ENCODE measurements at regions not wholly inside any gene's neighbourhood (a gene's known extent, or its start where the extent isn't known, plus 50 kb on each side); places are given as distances from the start of the nearest gene placed in this dataset.

DNA sequence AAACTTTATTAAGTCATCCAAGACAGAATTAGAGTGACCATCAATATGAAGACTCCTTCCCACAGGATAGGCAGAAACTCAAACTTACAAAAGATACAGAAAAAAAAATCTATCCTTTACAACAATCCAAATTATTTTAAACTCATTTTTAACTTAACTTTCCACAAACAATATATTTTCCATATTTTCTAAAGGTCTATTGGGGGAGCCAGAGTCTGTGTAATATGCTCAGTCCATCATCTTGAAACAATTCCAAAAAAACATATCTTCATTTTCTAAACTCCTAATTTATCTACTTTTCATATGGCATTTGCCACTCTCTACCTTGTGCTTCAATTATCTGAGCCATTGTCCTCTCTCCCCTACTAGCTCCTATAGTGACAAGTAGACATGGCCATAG is 378.1 kb downstream of the PDGFC start:
- DNase-seq = no peak

DNA sequence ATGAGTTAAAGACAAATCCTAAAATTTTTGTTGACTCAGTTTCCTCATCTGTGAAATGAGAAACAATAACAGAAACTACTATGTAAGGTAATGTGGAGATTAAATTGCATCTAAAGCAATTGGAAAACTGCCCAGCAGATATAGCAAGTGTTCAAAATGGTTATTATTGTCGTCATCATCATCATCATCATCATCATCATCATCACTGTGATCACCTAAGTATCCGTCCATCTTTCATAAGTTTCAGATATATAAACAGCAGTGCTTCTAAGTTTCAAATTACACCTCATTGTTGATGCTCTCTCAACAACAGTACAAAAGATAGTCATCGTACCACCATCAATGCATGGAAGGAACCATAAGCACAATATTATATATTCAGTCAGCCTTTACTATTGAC is 379.9 kb downstream of the PDGFC start:
- no peak for DNase-seq

DNA sequence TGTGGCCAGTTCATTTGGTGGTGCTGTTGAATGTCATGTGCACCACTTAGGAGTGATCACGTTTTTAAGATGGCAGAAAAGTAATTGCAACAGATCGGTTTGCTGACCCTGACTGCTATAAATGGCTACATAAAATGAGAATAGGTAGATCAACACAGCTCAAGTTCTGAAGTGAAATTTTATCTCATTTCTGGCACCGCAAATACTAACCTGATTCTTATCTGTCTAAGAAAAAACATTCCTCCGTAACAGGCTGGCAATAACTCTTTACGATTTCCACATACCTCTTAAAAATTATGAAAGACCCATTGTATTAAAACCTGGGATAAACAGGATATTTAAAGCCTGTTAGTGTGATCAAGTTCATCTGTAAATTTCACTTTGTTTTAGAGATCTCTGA is 387.5 kb downstream of the PDGFC start:
- no peak for DNase-seq

DNA sequence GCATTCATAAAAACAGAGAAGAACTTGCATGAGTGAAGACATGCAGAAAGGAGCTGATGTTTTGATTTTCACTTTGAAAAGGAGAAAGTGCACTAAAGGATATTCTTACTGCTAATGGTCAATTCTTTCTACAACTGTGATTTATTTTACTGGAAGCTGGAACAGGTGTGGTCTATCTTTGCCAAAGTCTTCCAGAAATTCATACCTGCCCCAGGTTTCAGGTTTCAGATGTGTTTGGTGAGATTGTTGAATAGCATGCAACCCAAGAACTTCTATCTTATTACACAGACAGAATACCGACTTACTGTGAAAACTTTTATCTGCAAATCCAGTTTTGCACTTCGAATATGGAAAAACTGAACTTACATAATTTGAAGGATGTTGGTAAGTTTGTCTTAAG is 388.3 kb downstream of the PDGFC start:
- no peak for DNase-seq

DNA sequence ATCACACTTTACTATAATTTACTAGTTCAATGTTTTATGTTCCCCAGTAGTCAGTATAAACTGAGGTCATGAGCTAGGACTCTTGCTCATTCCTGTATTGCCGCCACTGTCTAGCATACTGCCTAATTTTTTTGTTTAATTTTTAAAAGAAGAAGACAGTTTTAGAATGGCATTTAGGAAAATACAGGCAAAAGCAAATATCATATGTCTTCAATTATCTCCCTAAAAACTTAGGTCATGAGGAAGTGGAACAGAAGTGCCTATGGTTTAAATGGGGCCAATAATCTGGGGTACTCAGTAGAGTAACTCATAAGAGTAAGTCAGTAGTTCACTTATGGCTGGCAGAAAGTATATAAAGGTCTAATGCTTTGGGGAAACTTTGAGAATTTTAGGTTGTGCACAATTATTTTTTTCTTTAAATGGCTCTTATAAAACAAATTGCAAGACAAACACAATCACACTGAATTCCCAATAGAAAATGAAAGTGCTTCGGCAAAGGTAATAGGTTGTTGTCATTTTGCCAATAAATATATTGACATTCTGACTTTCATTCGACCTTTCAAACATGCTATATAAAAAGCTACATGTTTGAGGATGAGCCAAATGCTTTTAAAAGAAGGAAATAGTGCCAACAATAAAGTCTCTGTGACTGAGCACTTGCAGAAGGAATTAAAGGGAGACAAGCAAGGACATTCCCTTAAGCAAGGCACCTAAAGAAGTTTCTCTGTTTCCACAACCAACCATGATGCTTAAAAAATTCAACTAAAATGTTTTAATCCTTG is 390.1 kb downstream of the PDGFC start:
- DNase-seq = peak; percentile 29

DNA sequence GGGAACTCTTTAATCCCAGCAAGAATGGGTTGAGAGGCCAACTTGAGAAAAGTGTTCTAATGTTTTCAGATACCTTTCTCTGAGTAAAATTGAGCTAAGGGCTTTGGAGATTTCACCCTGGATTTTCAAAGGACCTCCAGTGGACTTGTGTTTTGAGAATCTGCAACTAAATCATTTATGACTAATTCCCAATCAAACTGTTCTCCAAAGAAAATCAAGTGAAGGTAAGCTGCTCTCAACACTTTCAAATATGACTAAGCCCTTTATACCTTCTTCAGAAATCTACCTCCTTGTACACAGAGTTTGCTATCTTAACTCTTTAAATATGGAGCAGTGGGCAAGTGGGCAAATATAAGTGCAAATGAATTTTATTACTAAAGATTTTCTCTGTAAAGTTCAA is 392.9 kb downstream of the PDGFC start:
- no peak for DNase-seq

DNA sequence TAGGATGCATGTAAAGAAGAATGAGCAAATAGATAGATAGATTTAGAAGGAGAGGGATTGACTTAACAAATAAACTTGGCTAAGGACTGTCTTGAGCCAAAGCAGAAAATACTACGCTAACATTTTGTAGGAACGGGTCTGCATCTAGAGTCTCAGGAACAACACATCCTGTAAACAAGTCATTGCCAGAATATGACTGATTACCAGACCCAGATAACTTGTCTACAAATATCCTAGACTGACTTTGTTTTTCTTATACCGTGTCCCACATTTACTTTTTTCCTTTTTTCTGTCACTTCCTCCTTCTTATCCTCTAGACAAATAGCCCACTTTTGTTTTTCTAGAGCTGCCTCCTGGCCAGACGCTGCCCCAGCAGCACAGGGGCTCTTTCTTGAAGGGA is 393.6 kb downstream of the PDGFC start:
- DNase-seq = no peak

DNA sequence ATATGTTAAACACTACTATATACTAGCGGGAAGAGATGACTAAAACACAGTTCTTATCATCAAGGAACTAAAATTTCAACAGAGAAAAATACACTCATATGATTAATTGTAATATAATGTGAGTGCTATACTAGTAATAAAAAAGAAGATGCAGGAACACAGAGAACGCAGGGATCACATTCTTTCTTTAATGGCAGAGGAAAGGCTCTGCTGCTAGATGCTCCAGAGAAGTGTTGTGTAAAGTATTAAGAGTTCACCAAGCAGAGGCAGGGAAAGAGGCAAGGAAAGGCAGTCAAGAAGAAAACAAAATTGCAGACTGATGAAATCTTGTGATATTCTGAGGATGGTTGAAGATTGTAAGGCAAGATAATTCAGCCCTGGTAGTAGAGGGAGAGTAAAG is 394.7 kb downstream of the PDGFC start:
- DNase-seq = no peak

DNA sequence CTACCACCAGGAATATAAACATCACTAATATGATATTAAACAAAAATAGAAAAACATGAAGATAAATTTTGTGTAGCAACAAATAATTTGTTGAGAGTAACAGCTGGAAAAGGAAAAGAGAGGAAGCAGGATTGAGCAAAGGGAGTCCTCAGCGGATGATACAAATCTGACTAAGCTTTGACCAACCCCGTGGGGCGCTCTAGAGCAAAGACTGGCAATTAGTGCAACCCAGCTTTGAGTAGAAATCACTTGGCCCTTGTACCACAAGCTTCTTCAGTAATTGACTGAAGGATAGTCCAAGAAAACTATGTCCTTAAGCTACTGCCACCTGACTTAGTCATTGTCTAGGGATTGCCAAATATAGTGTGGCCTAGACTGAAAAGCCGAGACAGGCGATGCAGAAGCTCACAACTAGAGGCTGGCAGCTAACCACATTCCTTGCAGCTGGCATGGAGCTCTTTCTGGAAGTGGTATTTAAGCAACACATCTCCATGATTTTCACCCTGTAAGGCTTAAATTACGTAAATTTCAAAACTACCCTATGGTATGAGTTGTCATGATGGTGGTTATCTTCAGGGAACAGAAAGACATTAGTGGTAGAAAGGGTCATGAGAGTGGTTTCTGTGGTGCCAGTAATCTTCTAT is 396.0 kb downstream of the PDGFC start:
- no peak for DNase-seq

DNA sequence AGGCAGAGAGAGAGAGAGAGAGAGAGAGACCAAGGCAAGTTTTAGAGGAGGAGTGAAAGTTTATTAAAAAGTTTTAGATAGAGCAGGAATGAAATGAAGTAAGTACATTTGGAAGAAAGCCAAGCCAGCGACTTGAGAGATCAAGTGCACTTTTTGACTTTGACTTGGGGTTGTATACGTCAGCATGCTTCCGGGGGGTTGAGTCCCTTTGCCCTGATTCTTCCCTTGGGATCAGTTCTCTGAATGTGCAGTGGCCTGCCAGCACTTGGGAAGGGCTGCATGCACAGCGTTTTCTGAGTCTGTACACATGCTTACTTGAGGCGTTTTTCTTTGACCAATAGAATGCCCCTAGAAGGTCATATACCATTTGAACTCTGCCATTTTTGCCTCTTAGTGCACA is 400.5 kb downstream of the PDGFC start:
- no peak for DNase-seq

DNA sequence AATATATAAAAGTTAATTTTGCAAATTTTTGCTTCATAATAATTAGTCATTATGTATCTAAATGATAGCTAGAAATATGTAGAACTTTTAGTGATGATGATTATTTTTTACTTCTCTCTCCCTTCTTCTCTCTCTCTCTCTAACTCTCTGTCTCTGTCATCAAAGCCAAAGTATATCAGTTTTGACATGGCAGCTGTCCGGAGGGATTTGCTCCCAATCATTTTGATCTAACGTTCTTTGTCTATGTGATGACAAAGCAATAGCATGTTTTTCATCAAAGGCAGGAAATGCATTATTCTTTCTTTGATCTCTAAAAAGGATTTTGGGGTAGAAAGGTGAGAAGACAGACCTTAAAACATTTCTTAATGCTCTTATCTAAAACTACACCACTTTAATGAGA is 402.1 kb downstream of the PDGFC start:
- DNase-seq = no peak

DNA sequence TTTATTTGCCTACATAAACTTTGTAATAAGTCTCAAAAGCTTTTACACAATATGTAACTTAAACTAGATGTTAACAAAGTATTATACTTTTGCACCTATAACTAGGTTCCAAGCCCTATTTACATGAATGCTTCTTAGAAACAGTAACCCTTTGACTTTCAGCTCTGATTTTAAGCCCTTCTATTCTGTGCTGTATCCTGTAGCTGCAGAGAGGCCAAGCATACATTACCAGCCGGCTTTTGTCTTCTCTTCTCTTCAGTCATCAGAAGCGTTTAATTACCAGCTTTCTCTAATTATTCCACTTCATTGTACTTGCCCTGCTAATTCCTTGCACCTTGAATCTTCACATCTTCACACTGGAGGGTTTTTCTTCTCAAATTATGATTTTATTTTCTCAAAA is 403.1 kb downstream of the PDGFC start:
- DNase-seq = no peak

DNA sequence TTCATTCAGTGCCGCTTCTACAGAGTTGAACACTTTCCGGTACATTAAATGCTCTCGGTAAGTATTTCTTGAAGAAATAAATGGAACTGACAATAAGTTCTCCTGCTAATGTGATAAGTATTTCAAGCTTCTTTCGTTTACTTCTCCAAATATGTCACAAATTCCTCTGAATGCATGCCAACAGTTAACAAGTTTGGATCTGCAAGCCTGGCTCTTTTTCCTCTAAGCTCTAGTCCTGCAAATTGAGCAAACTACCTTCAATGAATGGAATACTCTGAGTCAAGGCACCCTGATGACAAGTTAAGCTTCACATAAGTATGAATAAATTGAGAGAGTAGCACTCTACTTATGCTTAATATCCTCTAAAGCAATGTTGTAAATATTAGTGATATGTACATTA is 403.6 kb downstream of the PDGFC start:
- DNase-seq = no peak

DNA sequence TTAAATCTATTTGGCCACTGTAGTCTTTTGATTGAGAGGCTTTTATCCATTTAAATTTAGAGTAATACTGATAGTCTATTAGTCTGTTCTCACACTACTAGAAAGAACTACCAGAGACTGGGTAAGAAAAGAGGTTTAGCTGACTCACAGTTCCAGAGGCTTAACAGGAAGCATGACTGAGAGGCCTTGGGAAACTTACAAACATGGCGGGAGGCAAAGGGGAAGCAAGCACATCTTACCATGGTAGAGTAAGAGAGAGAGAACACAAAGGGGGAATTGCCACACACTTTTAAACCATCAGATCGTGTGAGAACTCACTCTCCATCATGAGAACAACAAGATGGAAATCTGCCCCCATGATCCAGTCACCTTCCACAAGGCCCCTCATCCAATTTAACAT is 410.9 kb downstream of the PDGFC start:
- DNase-seq = no peak

DNA sequence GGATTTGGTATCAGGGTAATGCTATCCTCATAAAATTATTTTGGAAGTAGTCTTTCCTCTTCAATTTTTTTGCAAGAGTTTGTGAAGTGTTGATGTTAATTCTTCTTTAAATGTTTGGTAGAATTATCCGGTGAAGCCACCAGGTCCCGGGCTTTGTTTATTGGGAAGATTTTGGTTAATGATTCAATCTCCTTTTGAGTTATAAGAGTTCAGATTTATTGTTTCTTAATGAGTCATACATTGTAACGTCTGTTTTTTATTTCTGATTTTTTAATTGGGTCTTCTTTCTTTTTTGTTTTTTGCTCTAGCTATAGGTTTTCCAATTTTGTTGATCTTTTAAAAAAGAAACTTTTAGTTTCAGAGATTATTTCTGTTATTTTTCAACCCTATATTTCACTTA is 412.3 kb downstream of the PDGFC start:
- DNase-seq = no peak

DNA sequence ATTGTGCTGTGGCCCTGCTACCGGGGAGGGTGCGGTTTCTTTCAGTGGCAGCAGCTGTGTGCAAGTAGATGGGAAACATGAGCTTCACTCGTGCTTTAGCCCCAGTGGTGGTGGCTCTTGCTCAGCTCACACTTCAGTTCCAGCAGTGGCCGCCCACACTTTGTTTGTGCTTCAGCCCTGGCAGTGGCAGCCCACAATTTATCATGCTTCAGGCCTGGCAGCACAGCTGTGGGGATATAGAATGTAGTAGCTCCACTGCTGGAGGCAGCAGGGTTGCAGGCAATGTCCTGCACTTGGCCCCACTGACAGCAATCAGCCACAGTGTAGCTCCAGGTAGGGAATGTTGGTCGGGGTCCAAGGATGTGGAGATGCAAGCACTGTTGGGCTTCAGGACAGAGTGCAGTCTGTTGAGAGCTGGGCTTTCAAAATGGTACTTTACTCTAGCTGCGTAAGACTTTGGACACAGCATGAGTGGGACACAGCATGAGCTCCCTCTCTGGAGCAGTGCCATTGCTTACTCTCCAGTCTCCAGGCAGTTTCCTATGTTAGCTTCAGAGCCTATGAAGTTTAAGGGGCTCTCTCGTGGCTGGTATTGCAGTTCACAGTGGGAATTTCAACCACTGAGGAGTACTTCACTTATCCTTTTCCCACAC is 413.1 kb downstream of the PDGFC start:
- DNase-seq = no peak

DNA sequence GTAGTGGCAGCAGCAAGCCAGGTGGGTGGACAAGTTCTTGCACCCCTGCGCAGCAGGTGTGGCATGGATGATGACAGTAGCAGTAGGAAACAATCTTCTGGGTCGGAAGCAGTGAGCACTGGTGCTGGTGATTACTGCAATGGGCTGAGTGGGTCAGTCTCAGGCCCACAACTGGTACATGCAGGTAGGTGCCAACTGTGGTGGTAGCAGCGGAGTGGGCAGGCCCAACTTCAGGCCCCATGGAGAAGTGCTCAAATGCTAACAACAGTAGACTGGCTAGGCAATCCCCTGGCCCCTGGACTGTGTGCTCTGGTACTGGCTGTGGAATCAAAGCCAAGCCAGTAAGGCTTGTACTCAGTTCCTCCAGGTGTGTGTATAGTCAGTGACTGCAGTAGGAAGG is 413.7 kb downstream of the PDGFC start:
- no peak for DNase-seq

DNA sequence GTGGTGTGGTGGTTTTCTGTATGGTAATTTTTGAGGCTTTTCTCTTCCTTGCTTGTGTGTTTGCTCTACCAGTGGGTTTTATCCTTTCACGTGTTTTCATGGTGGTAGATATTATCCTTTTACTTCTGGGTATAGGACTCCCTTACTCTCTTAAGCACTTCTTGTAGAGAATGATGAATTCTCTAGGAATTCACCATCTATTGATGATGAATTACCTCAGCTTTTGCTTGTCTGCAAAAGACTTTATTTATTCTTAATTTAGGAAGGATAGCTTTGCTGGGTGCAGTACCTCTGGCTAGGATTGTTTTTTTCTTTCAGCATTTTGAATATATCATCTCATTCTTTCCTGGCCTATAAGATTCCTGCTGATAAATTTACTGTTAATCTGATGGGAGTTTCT is 415.3 kb downstream of the PDGFC start:
- DNase-seq = no peak

DNA sequence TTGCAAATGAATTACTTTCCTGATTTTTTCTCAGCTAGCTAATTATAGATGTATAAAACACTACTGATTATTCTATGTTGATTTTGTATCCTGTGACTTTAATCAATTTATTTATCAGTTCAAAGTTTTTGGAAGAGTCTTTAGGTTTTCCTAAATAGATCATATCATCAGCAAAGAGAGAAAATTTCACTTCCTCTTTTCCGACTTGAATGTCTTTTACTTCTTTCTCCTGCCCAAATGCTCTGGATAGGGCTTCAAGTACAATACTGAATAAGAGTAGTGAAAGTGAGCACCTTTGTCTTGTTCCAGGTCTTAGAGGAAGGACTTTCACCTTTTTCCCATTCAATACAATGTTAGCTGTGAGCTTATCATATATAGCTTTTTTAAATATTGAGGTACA is 417.9 kb downstream of the PDGFC start:
- DNase-seq = no peak

DNA sequence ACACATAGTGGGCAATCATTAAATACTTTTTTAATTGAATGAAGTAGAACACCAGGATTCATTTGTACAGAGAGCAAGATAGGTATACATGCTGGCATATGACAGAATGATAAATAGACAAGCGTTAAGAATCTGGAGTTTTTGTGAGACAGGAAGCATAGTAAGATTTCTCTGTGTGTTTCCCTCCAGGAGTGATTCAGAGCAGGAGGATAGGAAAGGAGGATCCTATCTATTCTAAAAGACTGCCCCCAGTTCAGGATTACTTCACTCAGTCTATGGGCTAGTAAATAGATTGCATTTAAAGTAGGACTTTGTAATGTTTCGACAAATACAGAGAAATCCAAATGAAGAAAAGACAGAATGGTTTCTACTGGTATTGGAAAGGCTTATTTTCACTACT is 423.7 kb downstream of the PDGFC start:
- DNase-seq = no peak

DNA sequence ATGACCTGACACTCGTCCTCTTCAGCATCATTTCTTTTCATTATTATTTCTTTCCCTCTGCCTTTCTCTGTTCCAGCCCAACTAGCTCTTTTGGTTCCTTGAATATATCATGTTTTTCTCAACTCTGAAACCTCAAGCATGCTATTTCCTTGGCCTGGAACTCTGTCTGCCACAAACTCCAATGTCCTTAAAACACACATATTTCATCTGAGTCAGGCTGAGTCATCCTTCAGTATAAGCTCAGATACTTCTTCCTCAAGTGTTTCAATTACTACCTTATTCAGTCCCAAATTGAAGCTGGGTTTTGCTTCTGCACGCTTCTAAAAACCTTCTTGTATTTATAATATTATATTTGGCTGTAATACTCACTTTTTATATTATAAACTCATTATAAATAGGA is 424.2 kb downstream of the PDGFC start:
- DNase-seq = no peak

DNA sequence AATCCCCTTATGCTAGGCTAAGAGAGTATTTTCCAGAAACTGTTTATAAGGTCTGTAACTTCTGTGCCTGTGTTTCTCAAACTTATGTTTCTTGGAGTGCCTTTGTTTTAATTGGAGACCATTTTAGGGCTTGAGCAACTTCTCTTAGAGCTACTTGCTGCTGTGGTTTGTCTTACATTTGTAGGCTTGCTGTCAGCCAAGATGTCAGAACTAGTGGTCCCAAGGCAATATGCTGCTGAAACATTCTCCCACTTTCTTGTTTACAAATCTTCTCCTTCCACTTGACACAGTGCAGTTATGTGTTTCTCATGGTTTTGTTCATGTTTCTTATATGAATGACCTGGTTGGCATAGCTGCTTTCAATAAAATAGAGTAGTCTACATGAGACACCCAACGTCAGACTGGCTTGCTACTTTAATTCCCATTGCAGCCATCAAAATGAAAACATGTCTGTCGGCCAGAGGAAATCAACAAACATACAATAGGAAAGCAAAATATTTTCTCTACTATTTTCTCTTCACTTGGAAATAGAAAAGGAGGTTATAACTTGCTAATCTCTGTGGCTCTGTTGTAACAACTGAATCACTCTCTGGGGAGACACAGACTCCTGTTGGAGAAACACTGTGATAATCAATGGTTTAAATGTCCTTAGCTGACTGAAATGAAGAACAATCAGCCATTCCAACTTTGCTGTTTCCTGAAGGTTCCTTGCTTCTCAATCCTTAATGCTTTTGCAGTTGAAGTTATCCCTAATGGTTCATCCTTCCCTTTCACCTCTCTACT is 426.4 kb downstream of the PDGFC start:
- no peak for DNase-seq

DNA sequence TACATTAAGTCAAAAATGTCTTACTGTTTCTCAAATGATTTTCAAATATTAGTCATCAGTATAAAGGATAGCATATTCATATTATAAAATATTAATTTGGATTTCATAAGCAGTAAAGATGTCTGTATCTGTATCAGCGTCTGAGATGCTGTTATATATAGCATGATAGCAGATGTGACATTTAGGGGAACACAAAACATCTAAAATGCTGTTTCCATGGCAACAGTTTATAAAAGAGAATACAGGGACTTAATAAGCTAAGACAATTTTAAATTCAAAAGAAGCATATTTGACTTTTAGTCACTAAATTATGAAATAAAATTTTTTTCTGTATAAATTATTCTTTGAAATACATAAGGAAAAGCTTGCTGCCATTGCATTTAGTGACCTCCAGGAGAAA is 432.2 kb downstream of the PDGFC start:
- no peak for DNase-seq
